Transverse colon (tissue), 4 donors: ENCODE measurements at regions not wholly inside any gene's neighbourhood (a gene's known extent, or its start where the extent isn't known, plus 50 kb on each side); places are given as distances from the start of the nearest gene placed in this dataset.

Source experiments
- DNase-seq: peaks from one replicate; pipeline ENCODE4 v3.0.0-alpha.2; 2019
- H3K27ac ChIP-seq, 4 donors: fragments of 200-600 bp; sonication (generic); 2 replicates each; pipeline ENCODE4 v1.5.1; 2016 to 2018; ENCODE audit warnings: inconsistent platforms in 4 of 4
- H3K27me3 ChIP-seq: fragments of 200-600 bp; sonication (generic); 2 replicates; pipeline ENCODE4 v1.5.1; 2017; ENCODE audit warnings: inconsistent platforms
- H3K36me3 ChIP-seq, 4 donors: fragments of 200-600 bp; sonication (generic); 2 replicates each; pipeline ENCODE4 v1.5.1; 2017 to 2019; ENCODE audit warnings: inconsistent platforms in 4 of 4
- H3K4me1 ChIP-seq, 4 donors: fragments of 200-600 bp; sonication (generic); 2 replicates each; pipeline ENCODE4 v1.5.1; 2017 to 2020; ENCODE audit warnings: inconsistent platforms in 4 of 4
- H3K4me3 ChIP-seq, 4 donors: fragments of 200-600 bp; sonication (generic); 1 replicate in 1 of 4; 2 replicates in 3 of 4; pipeline versions ENCODE4 v1.5.1 to v1.6.1; 2017 to 2019; ENCODE audit warnings: inconsistent platforms in 4 of 4
- H3K9me3 ChIP-seq, 2 donors: fragments of 200-600 bp; sonication (generic); 2 replicates each; pipeline ENCODE4 v1.5.1; 2017 to 2019; ENCODE audit warnings: inconsistent platforms in 2 of 2
- EP300 ChIP-seq: sonication (generic); formaldehyde crosslinking; IDR thresholded peaks from one replicate; pipeline ENCODE4 v1.6.1; 2017; ENCODE audit warnings: antibody characterized with exemption, low read depth
- POLR2A ChIP-seq: fragments of 450-650 bp; IDR thresholded peaks from one replicate; pipeline ENCODE4 v1.6.1; 2016; ENCODE audit warnings: antibody characterized with exemption, mild to moderate bottlenecking, moderate library complexity
- POLR2AphosphoS5 ChIP-seq, 3 donors: sonication (generic); formaldehyde crosslinking; IDR thresholded peaks; one replicate each; pipeline ENCODE4 v1.6.1; 2016; ENCODE audit warnings: antibody characterized with exemption in 3 of 3
- WGBS, 2 donors: methylation state at CpG; one replicate each; pipeline ENCODE4 v1.1.5; 2018; ENCODE audit warnings: low coverage in 1 of 2; 5-methylcytosine and 5-hydroxymethylcytosine counted together
- in situ Hi-C, 4 donors: fragments of 200-750 bp; cut with MboI; loops; one replicate each; pipeline versions ENCODE4 v1.15.0 to v1.15.1; 2017; ENCODE audit warnings: low sequenced_read_pairs in 3 of 4, low pct_ligation_motif_present in 1 of 4, low pct_unique_long_range_greater_than_20kb in 1 of 4
- intact Hi-C: fragments of 100-400 bp; cut with DNase I; formaldehyde crosslinking; loops from one replicate; pipeline ENCODE4 v1.15.1; 2023; ENCODE audit warnings: low total_unique reads
- TF ChIP-seq, protein P1 (sequence below), 5 experiments: fragments of 200-600 bp in 3 of 5; fragments of 450-650 bp in 2 of 5; sonication (generic) in 3 of 5; IDR thresholded peaks; 1 replicate in 2 of 5; 2 replicates in 3 of 5; pipeline ENCODE4 v1.5.1; 2016 to 2017; ENCODE audit warnings: antibody characterized with exemption in 5 of 5, inconsistent platforms in 3 of 5, mild to moderate bottlenecking in 2 of 5, moderate library complexity in 1 of 5

DNA sequence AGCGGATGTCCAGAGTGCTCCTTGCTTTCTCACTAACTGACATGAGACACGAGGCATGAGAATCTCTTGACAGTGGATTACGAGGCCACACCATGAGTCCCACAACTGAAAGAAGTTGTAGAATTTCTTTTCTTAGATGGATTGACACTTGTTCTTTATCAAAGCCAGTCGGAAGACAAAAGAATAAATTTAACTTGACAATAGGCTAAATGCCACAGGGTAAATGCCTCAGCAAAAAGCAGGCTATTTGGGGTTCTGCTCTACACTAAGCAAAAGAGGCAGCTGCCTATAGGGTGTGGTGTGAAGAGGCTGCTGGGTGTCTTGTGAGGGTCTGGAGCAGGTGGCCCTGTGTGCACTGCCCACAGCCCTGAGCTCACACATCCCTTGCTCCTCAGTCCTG lies 135.1 kb upstream of the SEMA6D start:
- intact Hi-C loops (no loop called here), in situ Hi-C loops (no loop called here)
- no peaks in the 10 kb centered on the region for H3K27me3 ChIP-seq
- no peaks in the 10 kb centered on the region for H3K36me3 ChIP-seq
- DNase-seq: no peak
- WGBS, 2 donors: 96 to 100% methylated on average over 1 to 4 of the region's 4 CpGs
- TF ChIP-seq, protein P1, sequence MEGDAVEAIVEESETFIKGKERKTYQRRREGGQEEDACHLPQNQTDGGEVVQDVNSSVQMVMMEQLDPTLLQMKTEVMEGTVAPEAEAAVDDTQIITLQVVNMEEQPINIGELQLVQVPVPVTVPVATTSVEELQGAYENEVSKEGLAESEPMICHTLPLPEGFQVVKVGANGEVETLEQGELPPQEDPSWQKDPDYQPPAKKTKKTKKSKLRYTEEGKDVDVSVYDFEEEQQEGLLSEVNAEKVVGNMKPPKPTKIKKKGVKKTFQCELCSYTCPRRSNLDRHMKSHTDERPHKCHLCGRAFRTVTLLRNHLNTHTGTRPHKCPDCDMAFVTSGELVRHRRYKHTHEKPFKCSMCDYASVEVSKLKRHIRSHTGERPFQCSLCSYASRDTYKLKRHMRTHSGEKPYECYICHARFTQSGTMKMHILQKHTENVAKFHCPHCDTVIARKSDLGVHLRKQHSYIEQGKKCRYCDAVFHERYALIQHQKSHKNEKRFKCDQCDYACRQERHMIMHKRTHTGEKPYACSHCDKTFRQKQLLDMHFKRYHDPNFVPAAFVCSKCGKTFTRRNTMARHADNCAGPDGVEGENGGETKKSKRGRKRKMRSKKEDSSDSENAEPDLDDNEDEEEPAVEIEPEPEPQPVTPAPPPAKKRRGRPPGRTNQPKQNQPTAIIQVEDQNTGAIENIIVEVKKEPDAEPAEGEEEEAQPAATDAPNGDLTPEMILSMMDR (IDR thresholded peaks at IDR 0.05): no peak
- TF ChIP-seq POLR2AphosphoS5 (IDR thresholded peaks at IDR 0.05): no peak
- TF ChIP-seq EP300: no peak
- TF ChIP-seq POLR2A: no peak
- no peak overlapping the region for H3K27ac ChIP-seq
- no peaks in the 10 kb centered on the region for H3K9me3 ChIP-seq
- peaks cover 0 to 15% (median 2%) of the 10 kb centered on the region in 4 donors for H3K4me1 ChIP-seq
- no peak overlapping the region for H3K4me3 ChIP-seq

- in situ Hi-C loops: no loop called here
- H3K4me1 ChIP-seq: peaks cover 0 to 12% (median 2%) of the 10 kb centered on the region in 4 donors
- DNase-seq: no peak
- TF ChIP-seq POLR2AphosphoS5 (IDR thresholded peaks at IDR 0.05) (no peak), EP300 (no peak)
- TF ChIP-seq, protein P1 (IDR thresholded peaks at IDR 0.05): no peak
- 86 to 94% methylated on average over 3 of the region's 3 CpGs for WGBS, 2 donors
- intact Hi-C loops: no loop called here
- H3K36me3 ChIP-seq: no peaks in the 10 kb centered on the region
- no peaks in the 10 kb centered on the region for H3K9me3 ChIP-seq
- no peak overlapping the region for H3K4me3 ChIP-seq
- H3K27me3 ChIP-seq: no peaks in the 10 kb centered on the region
- H3K27ac ChIP-seq: no peak overlapping the region
Observed at GRCh38 chr15:47584316-47584715, 133.0 kb upstream of the SEMA6D start.

GRCh38 chr15:47586653-47587224 lies 130.6 kb upstream of the SEMA6D start:
- WGBS, 2 donors: 51 to 61% methylated on average over 5 to 6 of the region's 6 CpGs
- Histone ChIP-seq H3K9me3 (no peaks in the 10 kb centered on the region), H3K27ac (no peak overlapping the region), H3K27me3 (no peaks in the 10 kb centered on the region), H3K4me1 (peaks cover 0 to 12% (median 2%) of the 10 kb centered on the region in 4 donors), H3K4me3 (no peak overlapping the region), H3K36me3 (no peaks in the 10 kb centered on the region)
- TF ChIP-seq EP300 (no peak), POLR2A (no peak), POLR2AphosphoS5 (IDR thresholded peaks at IDR 0.05) (no peak)
- TF ChIP-seq, protein P1 (IDR thresholded peaks at IDR 0.05): no peak
- in situ Hi-C loops: no loop called here
- intact Hi-C loops: no loop called here
- DNase-seq: peak; percentile 71

DNA sequence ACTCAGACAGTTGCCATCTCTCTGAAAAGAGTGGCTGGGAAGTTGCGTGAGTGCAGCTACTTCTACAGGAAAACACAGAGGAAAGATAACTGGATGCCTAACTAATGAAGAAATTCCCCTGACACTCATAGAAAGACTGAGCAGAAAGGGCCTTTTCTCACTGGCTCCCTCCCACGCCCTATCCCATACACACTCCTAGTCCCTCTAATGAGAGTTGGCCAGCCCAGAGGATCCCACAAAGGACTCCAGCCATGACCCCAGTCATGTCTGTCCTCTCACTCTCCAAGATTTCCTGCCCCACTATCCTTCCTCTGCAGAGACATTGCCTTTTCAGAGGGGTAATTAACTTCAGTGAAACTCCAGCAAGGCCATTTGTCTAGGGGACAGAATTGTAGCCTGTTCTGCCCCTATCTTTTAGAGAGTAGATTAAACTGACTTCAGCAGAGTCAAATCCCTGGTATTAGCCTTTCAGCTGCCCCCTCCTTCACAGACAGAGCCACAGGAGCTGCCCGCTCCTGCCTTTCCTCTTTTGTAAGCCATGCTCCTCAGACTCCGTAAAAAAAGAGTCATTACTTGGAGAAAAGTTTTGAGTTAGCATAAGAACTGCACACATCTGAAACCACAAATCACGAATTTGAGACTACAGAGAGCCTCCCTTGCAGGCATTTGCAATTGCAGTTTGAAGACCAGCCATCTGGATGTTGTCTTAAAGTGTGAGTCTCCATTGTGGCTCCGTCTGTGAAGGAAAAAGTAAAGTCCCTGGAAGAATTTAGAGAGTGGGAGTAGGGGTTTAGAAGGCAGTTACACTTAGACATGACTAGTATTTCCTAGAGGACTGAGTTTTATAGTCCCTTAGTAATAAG lies 129.1 kb upstream of the SEMA6D start:
- peaks cover 0 to 12% (median 2%) of the 10 kb centered on the region in 4 donors for H3K4me1 ChIP-seq
- no peak overlapping the region for H3K27ac ChIP-seq
- H3K9me3 ChIP-seq: no peaks in the 10 kb centered on the region
- in situ Hi-C loops: no loop called here
- intact Hi-C loops: no loop called here
- TF ChIP-seq POLR2AphosphoS5 (IDR thresholded peaks at IDR 0.05) (no peak), EP300 (no peak), POLR2A (no peak)
- TF ChIP-seq, protein P1 (IDR thresholded peaks at IDR 0.05): no peak
- H3K4me3 ChIP-seq: no peak overlapping the region
- no peaks in the 10 kb centered on the region for H3K27me3 ChIP-seq
- WGBS, 2 donors: 72 to 83% methylated on average over 3 to 6 of the region's 6 CpGs
- no peak for DNase-seq
- H3K36me3 ChIP-seq: no peaks in the 10 kb centered on the region
